ENCODE measurements at regions not wholly inside any gene's neighbourhood (a gene's known extent, or its start where the extent isn't known, plus 50 kb on each side); places are given as distances from the start of the nearest gene placed in this dataset.

DNA sequence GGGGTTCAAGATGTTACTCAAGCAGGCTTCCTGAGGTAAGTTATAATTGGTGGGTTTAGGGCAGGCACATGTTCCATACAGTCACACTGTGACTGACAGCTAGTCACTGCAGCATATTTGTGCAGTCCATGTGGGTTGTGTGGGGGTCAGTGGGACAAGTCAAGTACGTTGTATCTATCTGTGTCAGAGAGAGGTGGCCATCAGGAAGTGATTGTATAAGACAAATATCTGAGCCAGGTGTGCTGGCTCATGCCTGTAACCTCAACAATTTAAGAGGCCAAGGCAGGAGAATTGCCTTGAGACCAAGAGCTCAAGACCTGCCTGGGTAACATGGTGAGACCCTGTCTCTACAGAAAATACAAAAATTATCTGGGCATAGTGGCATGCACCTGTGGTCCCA is 509.3 kb downstream of the CENPC start:
- no peaks in the 10 kb centered on the region for H3K9me3 ChIP-seq
- H3K36me3 ChIP-seq = no peaks in the 10 kb centered on the region
- intact Hi-C loops (cut with DNase I; ENCODE audit: low total_unique reads) = no loop called here
- TF ChIP-seq, protein P1, sequence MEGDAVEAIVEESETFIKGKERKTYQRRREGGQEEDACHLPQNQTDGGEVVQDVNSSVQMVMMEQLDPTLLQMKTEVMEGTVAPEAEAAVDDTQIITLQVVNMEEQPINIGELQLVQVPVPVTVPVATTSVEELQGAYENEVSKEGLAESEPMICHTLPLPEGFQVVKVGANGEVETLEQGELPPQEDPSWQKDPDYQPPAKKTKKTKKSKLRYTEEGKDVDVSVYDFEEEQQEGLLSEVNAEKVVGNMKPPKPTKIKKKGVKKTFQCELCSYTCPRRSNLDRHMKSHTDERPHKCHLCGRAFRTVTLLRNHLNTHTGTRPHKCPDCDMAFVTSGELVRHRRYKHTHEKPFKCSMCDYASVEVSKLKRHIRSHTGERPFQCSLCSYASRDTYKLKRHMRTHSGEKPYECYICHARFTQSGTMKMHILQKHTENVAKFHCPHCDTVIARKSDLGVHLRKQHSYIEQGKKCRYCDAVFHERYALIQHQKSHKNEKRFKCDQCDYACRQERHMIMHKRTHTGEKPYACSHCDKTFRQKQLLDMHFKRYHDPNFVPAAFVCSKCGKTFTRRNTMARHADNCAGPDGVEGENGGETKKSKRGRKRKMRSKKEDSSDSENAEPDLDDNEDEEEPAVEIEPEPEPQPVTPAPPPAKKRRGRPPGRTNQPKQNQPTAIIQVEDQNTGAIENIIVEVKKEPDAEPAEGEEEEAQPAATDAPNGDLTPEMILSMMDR (IDR thresholded peaks at IDR 0.05) = no peak
- no peaks in the 10 kb centered on the region for H3K4me1 ChIP-seq
- no peak for DNase-seq
- no peaks in the 10 kb centered on the region for H3K27me3 ChIP-seq
- no peak overlapping the region for H3K4me3 ChIP-seq
- no peak overlapping the region for H3K27ac ChIP-seq

DNA sequence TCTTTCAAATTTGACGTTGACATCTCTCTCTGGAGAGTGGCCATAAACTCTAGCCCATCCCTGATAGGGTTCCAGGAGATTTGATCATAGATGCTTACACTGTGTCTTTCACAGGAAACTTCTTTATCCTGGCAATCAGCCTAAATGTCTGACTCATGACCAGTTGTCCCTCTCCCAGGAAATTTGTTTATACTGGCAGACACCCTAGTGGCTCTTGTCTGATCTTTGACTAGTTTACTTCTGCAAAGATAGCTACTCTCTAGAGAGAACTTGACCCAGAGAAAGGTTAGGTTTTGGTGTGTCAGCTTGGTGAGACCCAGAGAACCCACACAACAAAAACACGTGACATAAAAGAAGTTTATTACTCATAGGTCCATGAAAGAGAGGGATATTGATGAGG is 509.8 kb downstream of the CENPC start:
- no peak for DNase-seq
- H3K4me1 ChIP-seq = no peaks in the 10 kb centered on the region
- H3K4me3 ChIP-seq = no peak overlapping the region
- TF ChIP-seq, protein P1 (IDR thresholded peaks at IDR 0.05) = no peak
- H3K27me3 ChIP-seq = no peaks in the 10 kb centered on the region
- no peaks in the 10 kb centered on the region for H3K9me3 ChIP-seq
- H3K36me3 ChIP-seq = no peaks in the 10 kb centered on the region
- no peak overlapping the region for H3K27ac ChIP-seq
- intact Hi-C loops (cut with DNase I; ENCODE audit: low total_unique reads) = no loop called here

DNA sequence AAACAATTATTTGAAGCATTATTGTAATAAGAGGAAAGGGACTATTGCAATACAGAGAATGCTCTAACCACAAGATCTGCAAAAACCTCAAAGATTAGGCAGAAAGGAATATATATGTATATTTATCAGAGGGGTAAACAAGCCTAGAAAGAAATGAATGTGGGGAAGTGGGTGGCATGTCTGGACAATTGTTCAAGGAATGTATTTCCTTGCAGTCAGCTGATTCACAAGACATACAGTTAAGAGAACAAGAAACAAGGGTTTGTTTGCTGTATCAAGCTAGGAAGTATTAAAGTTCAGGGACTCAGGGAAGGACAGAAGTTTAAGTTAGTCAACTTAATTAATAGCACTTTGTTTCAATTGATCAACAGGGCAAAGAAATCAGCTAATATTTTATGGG is 514.7 kb downstream of the CENPC start:
- TF ChIP-seq, protein P1 (IDR thresholded peaks at IDR 0.05) = no peak
- Histone ChIP-seq H3K4me3 (no peak overlapping the region), H3K9me3 (no peaks in the 10 kb centered on the region), H3K27me3 (no peaks in the 10 kb centered on the region), H3K27ac (no peak overlapping the region), H3K36me3 (no peaks in the 10 kb centered on the region), H3K4me1 (no peaks in the 10 kb centered on the region)
- no peak for DNase-seq
- intact Hi-C loops (cut with DNase I; ENCODE audit: low total_unique reads) = no loop called here

DNA sequence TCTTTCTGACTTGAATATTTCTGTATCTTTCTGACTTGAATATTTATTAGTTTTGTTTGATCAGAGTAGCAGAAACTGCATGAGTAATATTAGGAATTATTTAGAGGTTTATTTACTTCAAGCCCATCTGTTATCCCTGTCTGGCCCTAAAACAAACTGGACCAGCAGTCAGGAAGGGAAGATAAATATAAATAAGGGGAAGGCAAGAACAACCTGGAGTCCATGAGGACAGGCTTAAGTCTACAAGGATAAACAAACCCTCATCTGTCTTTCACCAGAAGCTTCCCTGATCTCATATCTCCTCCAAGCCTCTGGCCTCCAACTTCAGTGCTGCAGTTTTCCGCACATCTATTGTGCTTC is 524.9 kb downstream of the CENPC start:
- Histone ChIP-seq H3K9me3 (no peaks in the 10 kb centered on the region), H3K27ac (no peak overlapping the region), H3K27me3 (no peaks in the 10 kb centered on the region), H3K36me3 (no peaks in the 10 kb centered on the region), H3K4me3 (no peak overlapping the region), H3K4me1 (no peaks in the 10 kb centered on the region)
- DNase-seq = no peak
- intact Hi-C loops (cut with DNase I; ENCODE audit: low total_unique reads) = no loop called here
- TF ChIP-seq, protein P1 (IDR thresholded peaks at IDR 0.05) = no peak

DNA sequence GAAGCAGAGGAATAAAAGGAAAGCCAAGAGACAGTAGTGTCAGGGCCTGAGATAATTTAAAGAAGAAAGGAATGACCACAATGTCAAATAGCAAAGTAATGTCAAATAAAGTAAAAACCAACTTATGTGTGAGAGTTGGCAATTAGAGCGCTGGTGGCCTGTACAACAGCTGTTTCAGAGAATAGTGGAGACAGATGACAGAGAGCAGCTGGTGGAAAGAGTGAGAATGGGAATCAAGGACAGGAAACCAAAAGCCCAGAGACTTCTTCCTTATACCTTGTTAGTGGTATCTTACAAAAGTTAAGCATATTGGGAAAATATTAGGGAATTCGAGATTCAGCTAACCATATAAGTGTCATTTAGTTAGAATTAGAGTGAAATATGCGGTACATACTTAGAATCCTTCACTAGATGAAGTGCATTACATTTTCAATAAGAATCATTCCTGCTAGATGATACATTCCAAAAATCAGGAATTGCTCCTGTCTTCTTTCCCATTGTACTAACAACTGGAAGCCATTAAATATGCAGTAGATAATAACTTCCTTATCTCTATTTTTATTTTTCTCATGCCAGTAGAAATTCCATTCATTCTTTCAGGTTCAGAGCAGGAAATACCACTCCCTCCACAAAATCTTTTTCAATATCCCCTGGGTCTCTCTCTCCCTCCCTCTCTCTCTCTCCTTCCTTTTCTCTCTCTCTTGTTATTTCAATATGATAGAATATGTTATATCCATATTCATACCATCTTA is 525.4 kb downstream of the CENPC start:
- TF ChIP-seq, protein P1 (IDR thresholded peaks at IDR 0.05) = no peak
- intact Hi-C loops (cut with DNase I; ENCODE audit: low total_unique reads) = no loop called here

DNA sequence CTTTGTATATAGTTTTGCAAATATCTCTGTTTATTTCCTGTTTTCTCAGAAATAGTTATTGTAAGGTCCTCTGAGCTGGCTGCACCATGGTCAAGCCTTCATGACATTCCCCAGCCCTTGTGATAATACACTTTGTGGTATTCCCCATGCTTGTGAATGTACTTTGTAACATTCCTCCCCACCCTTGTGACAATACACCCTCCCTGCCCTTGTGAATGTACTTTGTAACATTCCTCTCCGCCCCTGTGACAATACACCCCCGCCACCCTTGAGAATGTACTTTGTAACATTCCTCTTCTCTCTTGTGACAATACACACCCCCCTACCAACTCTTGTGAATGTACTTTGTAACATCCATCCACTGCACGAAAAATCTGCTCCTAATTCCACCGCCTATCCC is 530.7 kb downstream of the CENPC start:
- no peak for DNase-seq
- Histone ChIP-seq H3K4me3 (no peak overlapping the region), H3K27ac (no peak overlapping the region), H3K27me3 (no peaks in the 10 kb centered on the region), H3K9me3 (no peaks in the 10 kb centered on the region), H3K4me1 (no peaks in the 10 kb centered on the region), H3K36me3 (no peaks in the 10 kb centered on the region)
- intact Hi-C loops (cut with DNase I; ENCODE audit: low total_unique reads) = no loop called here
- TF ChIP-seq, protein P1 (IDR thresholded peaks at IDR 0.05) = no peak

More for the DNA sequence above, 525.4 kb downstream of the CENPC start:
- Histone ChIP-seq H3K27me3 (no peaks in the 10 kb centered on the region), H3K36me3 (no peaks in the 10 kb centered on the region), H3K9me3 (no peaks in the 10 kb centered on the region), H3K4me3 (no peak overlapping the region), H3K27ac (no peak overlapping the region), H3K4me1 (no peaks in the 10 kb centered on the region)
- DNase-seq = no peak
